Ishikawa (cell line): ENCODE measurements at regions not wholly inside any gene's neighbourhood (a gene's known extent, or its start where the extent isn't known, plus 50 kb on each side); places are given as distances from the start of the nearest gene placed in this dataset.

Experiments
- CEBPB ChIP-seq: IDR thresholded peaks from 2 replicates; pipeline ENCODE4 v1.6.1; 2012
- CREB1 ChIP-seq: IDR thresholded peaks from 2 replicates; pipeline ENCODE4 v1.6.1; 2012; ENCODE audit warnings: low read depth
- EGR1 ChIP-seq: IDR thresholded peaks from 2 replicates; pipeline ENCODE4 v1.6.1; 2012
- EP300 ChIP-seq: IDR thresholded peaks from 2 replicates; pipeline ENCODE4 v1.6.1; 2012; ENCODE audit warnings: borderline replicate concordance
- FOXM1 ChIP-seq: IDR thresholded peaks from 2 replicates; pipeline ENCODE4 v1.6.1; 2012; ENCODE audit warnings: low read depth, borderline replicate concordance
- MAX ChIP-seq: IDR thresholded peaks from 2 replicates; pipeline ENCODE4 v1.6.1; 2012
- NFIC ChIP-seq: IDR thresholded peaks from 2 replicates; pipeline ENCODE4 v1.6.1; 2012
- RAD21 ChIP-seq: IDR thresholded peaks from 2 replicates; pipeline ENCODE4 v1.6.1; 2012; ENCODE audit warnings: low read depth
- REST ChIP-seq: IDR thresholded peaks from 2 replicates; pipeline ENCODE4 v1.6.1; 2012; ENCODE audit warnings: low read depth, mild to moderate bottlenecking
- TAF1 ChIP-seq: IDR thresholded peaks from 2 replicates; pipeline ENCODE4 v1.6.1; 2012; ENCODE audit warnings: low read depth, mild to moderate bottlenecking
- TCF12 ChIP-seq: IDR thresholded peaks from 2 replicates; pipeline ENCODE4 v1.6.1; 2012; ENCODE audit warnings: low read depth
- TEAD4 ChIP-seq: IDR thresholded peaks from 2 replicates; pipeline ENCODE4 v1.6.1; 2012
- USF1 ChIP-seq: IDR thresholded peaks from 2 replicates; pipeline ENCODE4 v1.6.1; 2012
- YY1 ChIP-seq: IDR thresholded peaks from 2 replicates; pipeline ENCODE4 v1.6.1; 2012; ENCODE audit warnings: low read depth
- ZBTB7A ChIP-seq: IDR thresholded peaks from 2 replicates; pipeline ENCODE4 v1.6.1; 2012; ENCODE audit warnings: low read depth

GRCh38 chr5:99814321-99815063 is 720.7 kb upstream of the FAM174A start:
- TF ChIP-seq CEBPB (no peak), USF1 (no peak), EP300 (no peak), ZBTB7A (no peak)

- TF ChIP-seq RAD21 (no peak), USF1 (no peak), CREB1 (no peak), MAX (no peak), CEBPB (no peak), REST (no peak), YY1 (no peak), TEAD4 (no peak), EGR1 (no peak), EP300 (no peak), FOXM1 (no peak), TCF12 (no peak), NFIC (no peak), TAF1 (no peak), ZBTB7A (no peak)
Observed at GRCh38 chr5:99808657-99809230, 726.4 kb upstream of the FAM174A start.

GRCh38 chr5:99807346-99807745 is 727.8 kb upstream of the FAM174A start:
- TF ChIP-seq ZBTB7A (no peak), CREB1 (no peak), MAX (no peak), EGR1 (no peak), TAF1 (no peak), CEBPB (no peak), REST (no peak), YY1 (no peak), FOXM1 (no peak)

GRCh38 chr5:99795031-99795430 is 740.1 kb upstream of the FAM174A start:
- TF ChIP-seq RAD21 (no peak), ZBTB7A (no peak), REST (no peak), EGR1 (no peak), EP300 (no peak), YY1 (no peak), CEBPB (no peak), TAF1 (no peak), USF1 (no peak), TCF12 (no peak), TEAD4 (no peak), FOXM1 (no peak), MAX (no peak), CREB1 (no peak), NFIC (no peak)
